ENCODE measurements at regions not wholly inside any gene's neighbourhood (a gene's known extent, or its start where the extent isn't known, plus 50 kb on each side); places are given as distances from the start of the nearest gene placed in this dataset.
"Not testable (repeated sequence)": the region's sequence is repeated elsewhere in the genome, so short reads cannot be mapped to it uniquely, and the experiment has no call there.

- TF ChIP-seq, protein P1, sequence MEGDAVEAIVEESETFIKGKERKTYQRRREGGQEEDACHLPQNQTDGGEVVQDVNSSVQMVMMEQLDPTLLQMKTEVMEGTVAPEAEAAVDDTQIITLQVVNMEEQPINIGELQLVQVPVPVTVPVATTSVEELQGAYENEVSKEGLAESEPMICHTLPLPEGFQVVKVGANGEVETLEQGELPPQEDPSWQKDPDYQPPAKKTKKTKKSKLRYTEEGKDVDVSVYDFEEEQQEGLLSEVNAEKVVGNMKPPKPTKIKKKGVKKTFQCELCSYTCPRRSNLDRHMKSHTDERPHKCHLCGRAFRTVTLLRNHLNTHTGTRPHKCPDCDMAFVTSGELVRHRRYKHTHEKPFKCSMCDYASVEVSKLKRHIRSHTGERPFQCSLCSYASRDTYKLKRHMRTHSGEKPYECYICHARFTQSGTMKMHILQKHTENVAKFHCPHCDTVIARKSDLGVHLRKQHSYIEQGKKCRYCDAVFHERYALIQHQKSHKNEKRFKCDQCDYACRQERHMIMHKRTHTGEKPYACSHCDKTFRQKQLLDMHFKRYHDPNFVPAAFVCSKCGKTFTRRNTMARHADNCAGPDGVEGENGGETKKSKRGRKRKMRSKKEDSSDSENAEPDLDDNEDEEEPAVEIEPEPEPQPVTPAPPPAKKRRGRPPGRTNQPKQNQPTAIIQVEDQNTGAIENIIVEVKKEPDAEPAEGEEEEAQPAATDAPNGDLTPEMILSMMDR (tag by site-specific recombination; IDR thresholded peaks at IDR 0.05) = not testable (repeated sequence)
- TF ChIP-seq, protein P2, sequence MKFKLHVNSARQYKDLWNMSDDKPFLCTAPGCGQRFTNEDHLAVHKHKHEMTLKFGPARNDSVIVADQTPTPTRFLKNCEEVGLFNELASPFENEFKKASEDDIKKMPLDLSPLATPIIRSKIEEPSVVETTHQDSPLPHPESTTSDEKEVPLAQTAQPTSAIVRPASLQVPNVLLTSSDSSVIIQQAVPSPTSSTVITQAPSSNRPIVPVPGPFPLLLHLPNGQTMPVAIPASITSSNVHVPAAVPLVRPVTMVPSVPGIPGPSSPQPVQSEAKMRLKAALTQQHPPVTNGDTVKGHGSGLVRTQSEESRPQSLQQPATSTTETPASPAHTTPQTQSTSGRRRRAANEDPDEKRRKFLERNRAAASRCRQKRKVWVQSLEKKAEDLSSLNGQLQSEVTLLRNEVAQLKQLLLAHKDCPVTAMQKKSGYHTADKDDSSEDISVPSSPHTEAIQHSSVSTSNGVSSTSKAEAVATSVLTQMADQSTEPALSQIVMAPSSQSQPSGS (tag by site-specific recombination; IDR thresholded peaks at IDR 0.05; ENCODE audit: low read depth) = not testable (repeated sequence)
- TF ChIP-seq, protein P3, sequence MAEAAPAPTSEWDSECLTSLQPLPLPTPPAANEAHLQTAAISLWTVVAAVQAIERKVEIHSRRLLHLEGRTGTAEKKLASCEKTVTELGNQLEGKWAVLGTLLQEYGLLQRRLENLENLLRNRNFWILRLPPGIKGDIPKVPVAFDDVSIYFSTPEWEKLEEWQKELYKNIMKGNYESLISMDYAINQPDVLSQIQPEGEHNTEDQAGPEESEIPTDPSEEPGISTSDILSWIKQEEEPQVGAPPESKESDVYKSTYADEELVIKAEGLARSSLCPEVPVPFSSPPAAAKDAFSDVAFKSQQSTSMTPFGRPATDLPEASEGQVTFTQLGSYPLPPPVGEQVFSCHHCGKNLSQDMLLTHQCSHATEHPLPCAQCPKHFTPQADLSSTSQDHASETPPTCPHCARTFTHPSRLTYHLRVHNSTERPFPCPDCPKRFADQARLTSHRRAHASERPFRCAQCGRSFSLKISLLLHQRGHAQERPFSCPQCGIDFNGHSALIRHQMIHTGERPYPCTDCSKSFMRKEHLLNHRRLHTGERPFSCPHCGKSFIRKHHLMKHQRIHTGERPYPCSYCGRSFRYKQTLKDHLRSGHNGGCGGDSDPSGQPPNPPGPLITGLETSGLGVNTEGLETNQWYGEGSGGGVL (tag by site-specific recombination; IDR thresholded peaks at IDR 0.05) = not testable (repeated sequence)
- not testable (repeated sequence) for TF ChIP-seq ZNF350 (tag by site-specific recombination; IDR thresholded peaks at IDR 0.05); ZNF239 (tag by site-specific recombination; IDR thresholded peaks at IDR 0.05); OSR2 (tag by site-specific recombination; IDR thresholded peaks at IDR 0.05); ZNF138 (tag by site-specific recombination; IDR thresholded peaks at IDR 0.05; ENCODE audit: borderline replicate concordance); MZF1 (tag by site-specific recombination; IDR thresholded peaks at IDR 0.05; ENCODE audit: borderline replicate concordance); ZNF175 (tag by site-specific recombination; IDR thresholded peaks at IDR 0.05)
Observed at GRCh38 chr11:27219487-27220039, 143.5 kb downstream of the CCDC34 start.
